ENCODE measurements at regions not wholly inside any gene's neighbourhood (a gene's known extent, or its start where the extent isn't known, plus 50 kb on each side); places are given as distances from the start of the nearest gene placed in this dataset.
"Not testable (repeated sequence)": the region's sequence is repeated elsewhere in the genome, so short reads cannot be mapped to it uniquely, and the experiment has no call there.

DNA sequence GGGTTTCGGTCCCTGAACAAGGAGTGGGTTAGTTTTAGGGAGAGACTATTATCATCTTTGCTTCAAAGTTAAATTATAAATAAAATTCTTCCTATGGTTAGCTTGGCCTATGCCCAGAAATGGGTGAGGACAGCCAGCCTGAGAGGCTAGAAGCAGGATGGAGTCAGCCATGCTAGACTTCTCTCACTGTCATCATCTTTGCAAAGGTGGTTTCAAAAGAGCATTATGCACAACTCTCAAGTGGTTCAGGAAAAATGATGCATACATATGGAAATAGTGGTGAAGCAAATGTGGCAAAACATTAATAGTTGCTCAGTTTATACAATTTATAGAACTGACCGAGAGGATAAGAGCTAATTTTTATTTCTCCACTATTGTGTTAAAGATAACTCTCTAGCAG is 124.3 kb upstream of the FOXN2 start:
- no peak for DNase-seq (ENCODE audit: low spot score)

- DNase-seq (ENCODE audit: low spot score) = no peak
These were observed 119.8 kb upstream of the FOXN2 start for GRCh38 chr2:48194641-48195040.

GRCh38 chr2:48195169-48195568 is 119.3 kb upstream of the FOXN2 start:
- DNase-seq (ENCODE audit: low spot score) = no peak

GRCh38 chr2:48197618-48198017 is 116.9 kb upstream of the FOXN2 start:
- DNase-seq (ENCODE audit: low spot score) = no peak

DNA sequence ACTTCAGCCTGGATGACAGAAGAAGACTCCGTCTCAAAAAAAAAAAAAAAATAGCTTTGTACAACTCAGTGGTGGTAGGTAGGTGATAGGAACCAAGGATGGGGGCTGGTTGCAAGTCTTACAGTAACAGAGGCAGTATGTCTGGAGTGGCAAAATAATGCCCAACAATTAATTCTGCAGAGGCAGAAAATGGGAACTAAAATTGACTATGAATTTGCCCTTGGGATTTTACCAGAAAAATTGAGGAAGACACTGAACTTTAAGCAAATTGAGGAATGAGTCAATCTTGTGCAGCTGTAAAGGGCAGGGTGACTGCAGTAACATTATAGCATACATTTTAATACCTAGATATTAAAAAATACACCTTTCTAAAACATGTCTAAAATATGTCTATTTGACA is 116.1 kb upstream of the FOXN2 start:
- no peak for DNase-seq (ENCODE audit: low spot score)

DNA sequence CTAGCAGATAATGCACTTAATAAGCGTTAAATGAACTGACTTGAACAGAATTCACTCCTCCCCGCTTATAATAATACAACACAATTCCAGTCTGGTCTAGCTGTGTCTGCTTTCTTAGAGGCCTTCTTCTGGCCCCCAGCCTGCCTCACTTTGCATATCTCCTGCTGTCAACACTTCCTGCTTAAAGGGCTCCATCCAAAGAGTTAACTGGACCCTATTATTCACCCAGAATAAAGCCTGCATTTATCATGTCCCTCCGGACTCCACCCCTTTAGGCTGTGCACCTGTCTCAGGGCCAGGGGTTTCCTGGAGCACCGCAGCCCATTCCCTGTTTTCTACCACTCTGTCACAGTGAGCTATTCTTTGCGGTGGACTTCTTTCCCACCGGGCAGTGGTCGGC is 115.4 kb upstream of the FOXN2 start:
- no peak for DNase-seq (ENCODE audit: low spot score)

DNA sequence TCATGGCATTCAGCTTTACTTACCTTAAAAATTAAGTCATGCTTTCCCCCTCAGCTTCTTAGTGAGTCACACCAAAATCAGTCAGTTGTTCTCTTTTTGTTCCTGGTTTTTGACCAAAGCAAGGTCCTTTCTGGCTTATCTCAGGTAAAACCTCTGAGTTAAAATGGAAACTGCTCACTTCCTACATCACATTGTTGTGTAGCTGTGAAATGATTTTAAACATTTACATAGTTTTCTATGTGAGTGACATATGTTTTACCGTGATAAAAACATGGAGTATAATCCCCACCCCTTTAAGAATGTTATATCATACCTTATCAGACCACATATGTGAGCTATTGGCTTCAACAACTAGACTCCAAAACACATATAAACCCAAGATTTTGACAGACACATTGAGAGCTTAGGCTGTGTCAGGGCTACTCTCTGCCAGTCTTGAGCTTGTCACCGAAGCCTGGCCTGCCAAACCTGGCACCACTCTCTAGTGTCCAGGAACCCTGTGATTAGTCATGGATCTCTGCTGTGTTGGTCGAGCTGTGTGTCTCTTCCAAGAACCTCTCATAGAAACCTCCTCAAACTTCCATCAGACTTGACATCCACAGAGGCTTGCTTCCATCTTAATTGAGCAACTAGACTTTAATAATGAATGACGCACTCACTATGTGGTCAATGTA is 113.7 kb upstream of the FOXN2 start:
- DNase-seq (ENCODE audit: low spot score) = no peak

DNA sequence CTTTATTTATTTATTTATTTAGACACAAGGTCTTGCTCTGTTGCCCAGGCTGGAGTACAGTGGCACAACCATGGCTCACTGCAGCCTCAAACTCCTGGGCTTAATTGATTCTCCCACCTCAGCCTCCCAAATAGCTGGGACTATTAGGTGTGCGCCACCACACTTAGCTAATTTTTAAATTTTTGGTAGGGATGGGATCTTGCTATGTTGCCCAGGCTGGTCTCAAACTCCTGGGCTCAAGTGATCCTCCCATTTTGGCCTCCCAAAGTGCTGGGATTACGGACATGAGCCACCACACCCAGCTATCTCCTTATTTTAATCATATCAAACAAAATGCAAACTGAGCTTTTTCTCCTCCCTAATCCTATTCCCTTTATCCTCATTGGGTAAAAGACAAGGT is 113.0 kb upstream of the FOXN2 start:
- DNase-seq (ENCODE audit: low spot score) = not testable (repeated sequence)

GRCh38 chr2:48202863-48203642 is 111.4 kb upstream of the FOXN2 start:
- DNase-seq (ENCODE audit: low spot score) = no peak

DNA sequence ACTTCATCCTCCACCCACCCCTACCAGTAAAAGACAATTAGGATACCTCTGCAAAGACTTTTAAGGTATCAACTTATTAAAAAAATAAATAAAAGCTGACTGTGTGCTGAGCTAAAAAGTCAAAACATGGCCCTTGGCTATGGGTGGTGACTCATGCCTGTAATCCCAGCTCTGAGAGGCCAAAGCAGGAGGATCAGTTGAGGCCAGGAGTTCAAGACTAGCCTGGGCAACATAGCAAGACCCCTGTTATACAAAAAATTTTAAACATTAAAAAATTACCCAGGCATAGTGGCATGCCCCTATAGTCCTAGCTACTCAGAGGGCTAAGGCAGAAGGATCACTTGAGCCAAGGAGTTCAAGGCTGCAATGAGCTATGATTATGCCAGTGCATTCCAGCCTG is 110.8 kb upstream of the FOXN2 start:
- no peak for DNase-seq (ENCODE audit: low spot score)

DNA sequence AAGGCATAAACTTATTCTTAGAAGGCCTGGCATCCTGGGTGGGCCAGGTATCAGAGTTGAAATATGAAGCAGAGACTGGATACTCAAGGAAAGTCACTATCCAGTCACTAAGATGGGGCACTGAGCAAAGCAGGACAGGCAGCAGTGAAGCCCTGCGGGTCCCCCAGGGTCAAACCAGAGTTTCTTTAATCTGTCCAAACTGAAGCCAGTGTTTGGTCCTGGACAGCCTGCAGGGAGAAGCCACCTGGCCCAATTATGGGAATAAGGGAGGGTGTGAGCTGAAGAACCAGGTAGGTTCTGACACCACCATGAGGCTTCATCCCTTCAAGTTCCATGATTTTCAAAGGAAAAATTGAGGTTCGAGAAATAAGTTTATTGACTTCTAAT is 109.7 kb upstream of the FOXN2 start:
- DNase-seq (ENCODE audit: low spot score) = no peak

- no peak for DNase-seq (ENCODE audit: low spot score)
These were observed 109.2 kb upstream of the FOXN2 start for GRCh38 chr2:48205137-48205798.

DNA sequence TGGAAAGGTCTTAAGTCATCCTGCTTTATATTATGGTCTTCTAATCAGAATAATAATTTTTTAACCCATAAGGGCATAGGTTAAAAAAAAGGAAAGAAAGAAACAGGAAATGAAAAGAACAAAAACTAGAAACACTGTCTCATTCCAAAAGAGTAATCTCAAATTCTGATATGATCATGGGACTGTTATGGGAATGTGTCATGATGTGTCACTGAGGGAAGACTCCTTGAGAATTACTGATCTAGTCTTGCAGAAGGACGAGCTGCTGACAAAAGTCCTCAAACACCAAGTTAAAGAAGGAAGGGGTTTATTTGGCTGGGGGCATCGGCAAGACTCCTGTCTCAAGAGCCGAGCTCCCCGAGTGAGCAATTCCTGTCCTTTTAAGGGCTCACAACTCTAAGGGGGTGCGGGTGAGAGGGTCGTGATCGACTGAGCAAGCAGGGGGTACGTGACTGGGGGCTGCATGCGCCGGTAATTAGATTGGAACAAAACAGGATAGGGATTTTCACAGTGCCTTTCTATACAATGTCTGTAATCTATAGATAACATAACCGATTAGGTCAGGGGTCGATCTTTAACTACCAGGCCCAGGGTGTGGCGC is 108.3 kb upstream of the FOXN2 start:
- DNase-seq (ENCODE audit: low spot score) = peak; percentile 25

DNA sequence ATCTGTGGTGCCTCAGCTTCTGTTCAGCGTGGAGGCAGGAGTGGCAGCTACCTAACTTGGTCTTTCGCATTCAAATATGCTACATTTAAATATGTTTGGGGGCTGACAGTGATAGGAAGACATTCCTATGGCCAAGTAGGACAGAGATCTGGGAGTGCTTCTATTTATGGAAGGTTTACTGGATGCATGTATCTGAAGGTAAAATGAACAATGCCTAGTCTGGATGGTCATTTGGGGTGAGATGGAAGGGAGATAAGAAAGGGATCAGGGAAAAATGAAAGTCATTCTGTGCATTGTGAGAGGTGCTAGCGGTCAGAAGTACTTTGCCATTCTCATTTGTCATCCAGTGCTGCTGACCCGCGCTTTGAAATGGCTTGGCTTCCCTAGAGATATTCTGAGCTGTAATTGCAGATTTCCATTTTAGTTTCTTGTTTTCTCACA is 107.3 kb upstream of the FOXN2 start:
- no peak for DNase-seq (ENCODE audit: low spot score)

- no peak for DNase-seq (ENCODE audit: low spot score)
These were observed 106.6 kb upstream of the FOXN2 start for GRCh38 chr2:48207851-48208250.

- peak; percentile 55 for DNase-seq (ENCODE audit: low spot score)
These were observed 105.1 kb upstream of the FOXN2 start for GRCh38 chr2:48209214-48209885.

GRCh38 chr2:48210189-48210588 is 104.3 kb upstream of the FOXN2 start:
- DNase-seq (ENCODE audit: low spot score) = no peak

GRCh38 chr2:48213646-48214045 is 100.8 kb upstream of the FOXN2 start:
- DNase-seq (ENCODE audit: low spot score) = no peak

GRCh38 chr2:48218169-48218568 is 96.3 kb upstream of the FOXN2 start:
- DNase-seq (ENCODE audit: low spot score) = no peak

DNA sequence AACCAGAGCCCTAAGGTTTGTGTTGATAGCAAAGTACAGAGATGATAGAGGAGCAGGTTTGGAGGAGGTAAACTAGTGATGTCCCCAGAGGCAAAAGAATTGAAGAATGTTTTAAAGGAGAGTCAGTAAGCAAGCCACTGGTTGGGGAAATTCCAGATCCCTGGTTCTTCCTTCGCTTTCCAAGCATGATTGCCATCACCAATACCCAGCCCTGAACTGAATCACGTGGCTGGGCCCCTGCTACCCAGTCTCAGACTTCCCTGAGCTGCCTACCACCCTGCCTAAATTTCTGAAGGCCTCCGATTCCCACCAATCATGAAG is 95.3 kb upstream of the FOXN2 start:
- DNase-seq (ENCODE audit: low spot score) = no peak

- no peak for DNase-seq (ENCODE audit: low spot score)
These were observed 94.7 kb upstream of the FOXN2 start for GRCh38 chr2:48219555-48220436.

Measured in AG08395 (cell line).